ENCODE measurements at regions not wholly inside any gene's neighbourhood (a gene's known extent, or its start where the extent isn't known, plus 50 kb on each side); places are given as distances from the start of the nearest gene placed in this dataset.
"Not testable (repeated sequence)": the region's sequence is repeated elsewhere in the genome, so short reads cannot be mapped to it uniquely, and the experiment has no call there.

DNA sequence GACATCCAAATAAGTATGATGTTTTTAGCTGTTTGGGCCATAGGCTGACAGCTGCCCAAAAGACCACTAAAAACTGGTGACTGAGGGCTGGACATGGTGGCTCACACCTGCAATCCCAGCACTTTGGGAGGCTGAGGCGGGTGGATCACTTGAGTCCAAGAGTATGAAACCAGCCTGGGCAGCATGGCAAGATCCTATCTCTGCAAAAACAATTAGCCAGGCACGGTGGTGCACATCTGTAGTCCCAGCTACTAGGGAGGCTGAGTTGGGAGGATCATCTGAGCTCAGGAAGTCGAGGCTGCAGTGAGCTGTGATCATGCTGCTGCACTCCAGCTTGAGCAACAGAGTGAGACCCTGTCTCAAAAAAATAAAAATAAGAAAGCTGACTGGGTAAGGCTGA is 511.5 kb upstream of the RAB6C start:
- DNase-seq = no peak

- no peak for DNase-seq
These were observed 510.6 kb upstream of the RAB6C start for GRCh38 chr2:129468879-129469278.

DNA sequence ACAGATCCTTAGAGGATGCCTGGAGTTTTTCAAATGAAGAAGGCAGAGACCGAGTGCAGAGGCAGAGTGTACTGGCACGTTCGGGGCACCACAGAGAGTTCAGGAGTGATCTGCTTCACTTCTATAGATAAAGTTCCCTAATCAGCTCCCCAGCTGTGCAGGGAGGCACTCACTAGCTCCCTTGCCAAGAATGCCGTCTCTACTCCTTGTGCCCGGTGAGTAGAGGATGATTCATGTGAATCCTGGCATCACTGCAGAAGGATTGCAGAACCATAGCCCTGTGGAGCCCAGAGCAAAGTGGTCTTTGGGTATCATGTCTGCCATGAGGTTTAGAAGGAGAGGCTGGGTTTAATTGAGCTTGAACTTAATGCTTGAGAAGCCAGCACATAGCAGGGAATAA is 510.1 kb upstream of the RAB6C start:
- no peak for DNase-seq

GRCh38 chr2:129469871-129470270 is 509.6 kb upstream of the RAB6C start:
- DNase-seq = no peak

DNA sequence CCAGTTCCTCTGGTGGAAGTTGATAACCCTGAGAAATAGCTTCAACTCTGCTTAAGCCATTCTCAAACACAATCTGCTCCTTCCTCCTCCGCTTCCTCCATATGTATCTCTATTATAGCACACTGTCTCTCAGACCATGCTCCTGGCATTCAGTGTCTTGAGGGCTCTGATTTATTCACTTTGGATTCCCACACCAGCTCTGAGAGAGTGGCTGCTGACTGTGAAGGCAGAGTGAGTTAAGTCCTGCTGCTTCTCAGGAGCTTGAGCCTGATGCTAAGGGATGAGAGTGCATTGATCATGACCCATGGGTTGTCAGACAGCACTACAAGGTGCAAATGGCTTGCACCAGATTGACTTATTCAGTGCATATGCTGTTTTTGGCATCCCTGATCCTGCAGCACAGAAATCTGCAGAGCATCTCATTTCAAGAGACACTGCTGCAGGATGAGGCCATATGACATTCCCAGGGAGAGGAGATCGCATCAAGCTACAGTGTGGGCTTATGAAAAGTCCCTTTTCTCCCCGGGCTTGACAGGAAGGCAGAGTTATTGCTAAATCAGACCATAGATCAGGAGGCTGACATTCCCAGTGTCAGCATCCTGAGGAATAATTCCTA is 500.5 kb upstream of the RAB6C start:
- no peak for DNase-seq

GRCh38 chr2:129479892-129480291 is 499.6 kb upstream of the RAB6C start:
- DNase-seq = no peak

DNA sequence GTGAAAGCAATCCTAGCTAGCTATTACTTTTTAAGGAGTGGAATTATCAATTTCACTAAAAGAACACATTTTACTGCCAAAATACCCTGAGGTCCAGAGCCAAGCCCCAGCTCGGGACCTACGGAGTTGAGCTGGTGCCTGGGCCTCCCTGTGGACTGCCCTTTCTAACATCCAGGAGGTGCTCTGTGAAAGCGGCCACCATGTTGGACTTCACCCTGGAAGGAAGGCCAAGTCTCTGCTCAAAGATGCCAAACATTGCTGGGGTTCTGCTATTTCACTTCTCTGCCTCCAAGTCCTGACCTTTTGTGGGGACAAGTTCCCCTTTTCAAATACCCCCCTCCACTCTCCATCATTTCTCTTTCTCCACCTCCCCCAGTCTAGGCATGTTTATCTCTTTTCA is 498.7 kb upstream of the RAB6C start:
- no peak for DNase-seq

GRCh38 chr2:129481306-129482219 is 497.9 kb upstream of the RAB6C start:
- no peak for DNase-seq

GRCh38 chr2:129482626-129483025 is 496.8 kb upstream of the RAB6C start:
- DNase-seq = no peak

- peak; percentile 8 to 35 for DNase-seq
These were observed 496.1 kb upstream of the RAB6C start for GRCh38 chr2:129483366-129483765.

- no peak for DNase-seq
These were observed 494.2 kb upstream of the RAB6C start for GRCh38 chr2:129484999-129485897.

DNA sequence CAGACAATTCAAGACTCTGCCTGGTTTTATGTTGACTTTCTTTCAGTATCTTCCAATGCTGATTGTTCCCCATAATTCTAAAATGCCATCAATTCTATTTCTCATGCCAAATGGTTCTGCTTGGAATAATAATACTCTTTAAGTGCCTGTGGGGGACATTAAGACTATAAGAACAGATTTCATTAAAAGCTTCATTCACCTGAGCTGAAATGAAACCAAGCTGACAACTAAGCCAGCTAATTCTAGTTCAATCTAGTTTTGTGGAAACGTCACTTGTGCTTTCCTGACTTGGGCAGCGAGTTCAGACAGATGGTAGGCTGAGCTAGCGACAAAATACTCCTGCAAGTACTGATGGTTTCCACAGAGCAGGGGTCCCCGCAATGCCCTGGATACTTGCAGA is 491.1 kb upstream of the RAB6C start:
- no peak for DNase-seq

DNA sequence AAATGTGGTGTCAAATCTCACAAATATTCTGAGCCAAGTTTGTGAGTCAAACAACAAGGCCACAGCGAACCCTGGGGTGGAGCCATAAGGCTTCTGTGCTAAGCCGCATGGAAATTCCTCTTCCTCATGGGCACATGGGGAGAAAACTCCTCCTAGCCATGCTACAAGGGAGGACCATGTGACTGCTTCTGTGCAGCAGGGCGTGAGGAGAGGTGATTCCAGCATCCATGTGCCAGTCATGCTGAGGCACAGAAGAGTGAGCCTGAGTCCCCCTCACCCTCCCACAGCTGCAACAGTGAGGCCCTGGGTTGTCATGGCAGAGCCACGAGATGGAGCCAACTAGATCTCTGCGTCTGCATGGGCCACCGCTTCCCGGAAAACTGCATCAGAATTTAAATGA is 488.8 kb upstream of the RAB6C start:
- no peak for DNase-seq

- DNase-seq = no peak
These were observed 488.2 kb upstream of the RAB6C start for GRCh38 chr2:129491308-129491707.

GRCh38 chr2:129492548-129492947 is 486.9 kb upstream of the RAB6C start:
- no peak for DNase-seq

DNA sequence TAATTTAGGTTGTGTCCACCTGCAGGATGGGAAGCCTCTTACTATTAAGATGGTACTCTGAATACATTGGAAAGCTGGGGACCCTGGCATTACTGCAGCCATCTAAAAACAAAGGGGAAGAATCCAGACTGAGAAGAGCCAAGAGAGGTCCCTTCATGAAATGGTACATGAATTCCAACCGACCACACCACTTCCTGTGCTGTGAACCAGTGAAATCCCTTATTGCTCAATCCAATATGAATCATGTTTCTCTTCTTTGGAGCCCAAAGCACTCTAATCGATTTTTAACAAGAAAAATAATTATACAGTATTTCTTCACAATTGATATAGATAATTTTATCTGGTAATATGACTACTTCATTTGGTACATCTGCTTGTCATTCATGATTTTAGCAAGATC is 479.7 kb upstream of the RAB6C start:
- DNase-seq = no peak

GRCh38 chr2:129502781-129503180 is 476.7 kb upstream of the RAB6C start:
- no peak for DNase-seq

GRCh38 chr2:129504646-129505045 is 474.8 kb upstream of the RAB6C start:
- DNase-seq = no peak

DNA sequence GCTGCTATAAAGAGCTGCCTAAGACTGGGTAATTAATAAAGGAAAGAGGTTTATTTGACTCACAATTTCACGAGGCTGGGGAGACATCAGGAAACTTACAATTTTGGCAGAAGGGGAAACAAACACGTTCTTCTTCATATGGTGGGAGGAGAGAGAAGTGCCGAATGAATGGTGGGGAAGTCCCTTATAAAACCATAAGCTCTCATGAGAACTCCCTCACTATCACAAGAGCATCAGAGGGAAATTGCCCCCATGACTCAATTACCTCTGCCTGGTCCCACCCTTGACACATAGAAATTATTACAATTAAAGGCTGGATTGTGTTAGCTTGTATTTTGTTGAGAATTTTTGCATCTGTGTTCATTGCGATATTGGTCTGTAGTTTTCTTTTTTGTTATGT is 460.5 kb upstream of the RAB6C start:
- no peak for DNase-seq

GRCh38 chr2:129532158-129532557 is 447.3 kb upstream of the RAB6C start:
- DNase-seq = not testable (repeated sequence)

- DNase-seq = no peak
These were observed 430.6 kb upstream of the RAB6C start for GRCh38 chr2:129548880-129549279.

DNA sequence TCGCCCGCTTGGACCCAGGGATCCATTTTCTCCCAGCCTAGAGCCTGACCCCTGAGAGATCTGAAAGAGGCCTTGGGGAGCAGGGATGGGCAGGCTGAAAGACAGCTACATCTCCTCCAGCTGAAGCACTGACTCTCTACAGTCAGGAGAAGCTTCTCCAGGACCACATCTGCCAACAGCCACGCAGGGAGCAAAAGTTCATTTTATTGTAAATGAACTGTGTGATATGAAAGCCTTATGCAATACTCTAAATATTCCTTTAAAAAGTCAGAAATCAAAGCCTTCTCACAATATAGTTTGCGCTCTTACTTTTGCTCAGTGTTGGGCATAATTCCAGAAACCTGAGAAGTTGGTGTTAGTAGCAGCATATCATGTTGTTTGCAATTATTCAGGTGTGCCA is 428.9 kb upstream of the RAB6C start:
- DNase-seq = no peak

DNA sequence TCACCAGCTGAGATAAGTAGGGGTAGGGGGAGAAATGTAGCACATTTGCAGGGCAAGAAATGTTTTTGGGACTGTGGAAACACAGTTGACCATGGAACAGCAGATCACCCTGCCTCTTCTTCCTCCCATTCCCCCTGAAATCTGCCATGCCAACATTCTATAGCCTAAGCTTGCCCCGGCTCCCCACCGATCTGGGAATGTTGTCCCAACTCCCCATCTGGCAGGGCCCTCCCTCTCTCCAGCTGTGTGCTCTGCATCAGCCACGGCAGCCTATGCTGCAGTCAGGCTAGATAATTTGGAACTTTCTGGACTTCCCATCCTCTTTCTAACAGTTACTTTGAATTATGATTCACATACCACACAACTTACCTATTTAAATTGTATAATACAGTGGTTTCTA is 425.1 kb upstream of the RAB6C start:
- DNase-seq = no peak

DNA sequence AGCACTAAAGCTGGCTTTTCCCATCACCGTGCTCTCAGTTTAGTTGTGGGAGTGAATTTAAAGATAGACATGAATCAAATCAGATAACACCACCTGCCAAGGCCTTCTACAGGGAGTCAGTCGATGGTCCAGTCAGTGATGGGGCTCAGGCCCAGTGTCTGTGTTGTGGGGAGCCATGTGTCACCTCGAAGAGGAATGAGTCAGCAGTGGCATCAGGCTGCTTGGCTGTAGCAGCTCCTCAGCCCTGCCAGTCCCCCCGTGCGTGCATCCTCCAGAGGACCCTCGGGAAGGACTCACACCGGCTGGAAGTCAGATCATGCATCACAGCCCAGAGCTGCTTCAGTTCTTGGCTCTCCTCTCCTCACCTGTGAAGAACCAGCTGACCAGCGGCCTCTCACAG is 420.4 kb upstream of the RAB6C start:
- no peak for DNase-seq
